ENCODE measurements at regions not wholly inside any gene's neighbourhood (a gene's known extent, or its start where the extent isn't known, plus 50 kb on each side); places are given as distances from the start of the nearest gene placed in this dataset.
"Not testable (repeated sequence)": the region's sequence is repeated elsewhere in the genome, so short reads cannot be mapped to it uniquely, and the experiment has no call there.

- TF ChIP-seq CTCF (IDR thresholded peaks at IDR 0.05; ENCODE audit: low read depth, low read length, missing control alignments) = no peak
- no peak overlapping the region for H3K4me3 ChIP-seq (ENCODE audit: low read depth, low read length)
- in situ Hi-C loops (cut with HindIII; ENCODE audit: low sequenced_read_pairs) = no loop called here
- no peak for DNase-seq (ENCODE audit: low read depth)
Measured at GRCh38 chr21:27363719-27364477, 397.0 kb upstream of the ADAMTS5 start.

- H3K4me3 ChIP-seq (ENCODE audit: low read depth, low read length) = no peak overlapping the region
- DNase-seq (ENCODE audit: low read depth) = no peak
- TF ChIP-seq CTCF (IDR thresholded peaks at IDR 0.05; ENCODE audit: low read depth, low read length, missing control alignments) = peak; percentile 14
- in situ Hi-C loops (cut with HindIII; ENCODE audit: low sequenced_read_pairs) = no loop called here
Measured at GRCh38 chr21:27362249-27362648, 395.4 kb upstream of the ADAMTS5 start.

- no peak for TF ChIP-seq CTCF (IDR thresholded peaks at IDR 0.05; ENCODE audit: low read depth, low read length, missing control alignments)
- no peak overlapping the region for H3K4me3 ChIP-seq (ENCODE audit: low read depth, low read length)
- DNase-seq (ENCODE audit: low read depth) = no peak
- in situ Hi-C loops (cut with HindIII; ENCODE audit: low sequenced_read_pairs) = no loop called here
Measured at GRCh38 chr21:27359141-27359540, 392.3 kb upstream of the ADAMTS5 start.

GRCh38 chr21:27352885-27353284 lies 386.0 kb upstream of the ADAMTS5 start:
- no peak overlapping the region for H3K4me3 ChIP-seq (ENCODE audit: low read depth, low read length)
- in situ Hi-C loops (cut with HindIII; ENCODE audit: low sequenced_read_pairs) = no loop called here
- TF ChIP-seq CTCF (IDR thresholded peaks at IDR 0.05; ENCODE audit: low read depth, low read length, missing control alignments) = no peak
- no peak for DNase-seq (ENCODE audit: low read depth)

- DNase-seq (ENCODE audit: low read depth) = no peak
- H3K4me3 ChIP-seq (ENCODE audit: low read depth, low read length) = no peak overlapping the region
- TF ChIP-seq CTCF (IDR thresholded peaks at IDR 0.05; ENCODE audit: low read depth, low read length, missing control alignments) = no peak
- in situ Hi-C loops (cut with HindIII; ENCODE audit: low sequenced_read_pairs) = no loop called here
Measured at GRCh38 chr21:27346041-27346448, 379.2 kb upstream of the ADAMTS5 start.

GRCh38 chr21:27339902-27340301 lies 373.0 kb upstream of the ADAMTS5 start:
- no peak for DNase-seq (ENCODE audit: low read depth)
- TF ChIP-seq CTCF (IDR thresholded peaks at IDR 0.05; ENCODE audit: low read depth, low read length, missing control alignments) = no peak
- in situ Hi-C loops (cut with HindIII; ENCODE audit: low sequenced_read_pairs) = no loop called here

GRCh38 chr21:27338007-27338406 lies 371.1 kb upstream of the ADAMTS5 start:
- H3K4me3 ChIP-seq (ENCODE audit: low read depth, low read length); DNase-seq (ENCODE audit: low read depth); in situ Hi-C loops (cut with HindIII; ENCODE audit: low sequenced_read_pairs): not testable (repeated sequence)

More at GRCh38 chr21:27339902-27340301, 373.0 kb upstream of the ADAMTS5 start:
- H3K4me3 ChIP-seq (ENCODE audit: low read depth, low read length) = no peak overlapping the region

All from astrocyte of the cerebellum (primary cell).